22Rv1 (cell line): ENCODE measurements at regions not wholly inside any gene's neighbourhood (a gene's known extent, or its start where the extent isn't known, plus 50 kb on each side); places are given as distances from the start of the nearest gene placed in this dataset.

Source experiments
- CTCF ChIP-seq: fragments of 450-650 bp; IDR thresholded peaks from 2 replicates; pipeline ENCODE4 v1.5.1; 2017; ENCODE audit warnings: mild to moderate bottlenecking
- ZFX ChIP-seq: fragments of 450-650 bp; IDR thresholded peaks from 2 replicates; pipeline ENCODE4 v1.6.1; 2017; ENCODE audit warnings: antibody characterized with exemption, borderline replicate concordance

DNA sequence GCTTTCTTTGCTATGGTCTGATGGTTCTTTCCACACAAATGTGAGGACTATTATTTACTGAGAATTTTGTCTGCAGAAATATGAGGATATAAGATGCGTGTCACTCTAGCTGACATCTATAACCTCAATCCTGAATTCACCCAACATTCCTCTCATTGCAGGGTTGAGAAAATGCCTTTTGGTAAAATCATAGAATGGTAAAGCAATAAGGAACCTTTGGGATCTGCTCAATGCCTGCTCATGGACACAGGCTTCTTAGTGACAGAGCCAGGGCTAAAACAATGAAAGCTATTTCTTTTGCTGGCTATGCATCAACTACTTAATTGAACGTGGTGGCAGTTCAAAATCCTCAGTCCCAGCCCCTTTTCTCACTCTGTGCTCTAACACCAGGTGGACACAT lies 199.6 kb downstream of the GAS1 start:
- TF ChIP-seq CTCF: no peak
- TF ChIP-seq ZFX: no peak
